ENCODE measurements at regions not wholly inside any gene's neighbourhood (a gene's known extent, or its start where the extent isn't known, plus 50 kb on each side); places are given as distances from the start of the nearest gene placed in this dataset.

GRCh38 chr6:48845219-48845618, 617.8 kb downstream of the MMUT start:
- TF ChIP-seq TCF12 (IDR thresholded peaks at IDR 0.05; ENCODE audit: low read depth) = no peak
- no peak for TF ChIP-seq TEAD4 (IDR thresholded peaks at IDR 0.05)
- TF ChIP-seq YY1 (IDR thresholded peaks at IDR 0.05; ENCODE audit: low read depth) = no peak

All from Ishikawa (cell line).